GM12873 (cell line): ENCODE measurements at regions not wholly inside any gene's neighbourhood (a gene's known extent, or its start where the extent isn't known, plus 50 kb on each side); places are given as distances from the start of the nearest gene placed in this dataset.

Experiments
- CTCF ChIP-seq: IDR thresholded peaks from 2 replicates; pipeline ENCODE4 v1.5.1; 2012; ENCODE audit warnings: low read depth, mild to moderate bottlenecking, moderate library complexity, low read length, control low read depth; ENCODE audit not compliant: insufficient read depth; ENCODE audit errors: missing control alignments

- no peak for TF ChIP-seq CTCF
Measured at GRCh38 chr4:128362760-128363159, 75.1 kb upstream of the PGRMC2 start.

DNA sequence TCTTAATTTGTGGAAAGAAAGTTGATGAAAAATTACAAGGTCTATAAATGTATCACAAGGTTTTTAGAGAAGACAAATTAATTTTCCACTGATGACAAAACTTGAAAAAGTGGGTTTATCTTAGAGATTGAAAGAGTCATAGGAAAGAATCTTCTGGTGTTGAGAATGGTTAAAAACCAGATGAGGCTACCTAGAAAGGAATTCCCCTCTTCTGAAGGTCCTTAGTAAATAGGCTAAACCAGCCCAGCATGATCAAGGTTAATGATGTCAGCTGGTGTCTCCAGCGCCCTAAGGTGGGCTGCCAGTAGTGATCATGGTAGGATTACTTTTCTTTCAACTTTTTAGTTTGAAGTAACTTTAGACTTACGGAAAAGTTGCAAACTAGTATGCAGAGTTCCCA lies 71.8 kb upstream of the PGRMC2 start:
- no peak for TF ChIP-seq CTCF

DNA sequence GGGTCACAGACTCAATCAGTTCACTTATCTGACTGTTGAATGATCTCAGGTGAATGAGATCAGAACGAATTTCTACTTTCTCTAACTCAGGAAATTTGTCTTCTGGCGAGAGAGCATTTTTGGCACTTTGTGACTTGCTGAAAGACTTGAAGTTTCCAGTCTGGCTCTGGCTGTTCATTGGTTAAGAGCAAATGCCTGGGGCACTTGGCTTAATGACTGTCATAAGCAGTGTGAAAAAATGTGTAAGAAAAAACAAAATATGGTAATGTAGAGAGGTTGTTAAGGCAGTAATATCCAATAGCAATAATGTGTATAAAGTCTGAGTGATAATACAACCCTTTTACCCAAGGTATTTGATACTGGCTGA lies 71.3 kb upstream of the PGRMC2 start:
- TF ChIP-seq CTCF = no peak

GRCh38 chr4:128358231-128358912 lies 70.8 kb upstream of the PGRMC2 start:
- TF ChIP-seq CTCF = no peak

DNA sequence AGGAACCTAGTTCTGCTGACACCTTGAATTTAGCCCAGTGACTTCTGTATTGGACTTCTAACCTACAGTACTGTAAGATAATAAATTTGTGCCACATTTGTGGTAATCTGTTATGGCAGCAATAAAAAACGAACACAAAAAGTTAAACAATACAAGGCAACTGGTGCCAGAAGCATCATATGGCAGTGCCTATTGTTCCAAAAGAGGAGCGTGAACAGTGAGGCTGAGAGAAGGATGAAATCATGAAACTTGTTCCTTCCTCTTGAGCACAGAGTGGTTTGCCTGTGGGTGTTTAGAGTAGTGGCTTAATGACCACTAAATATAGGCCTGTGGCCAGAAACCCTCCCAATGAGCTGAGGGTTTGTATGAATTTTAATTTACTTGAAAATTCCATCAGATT lies 69.7 kb upstream of the PGRMC2 start:
- TF ChIP-seq CTCF = no peak

DNA sequence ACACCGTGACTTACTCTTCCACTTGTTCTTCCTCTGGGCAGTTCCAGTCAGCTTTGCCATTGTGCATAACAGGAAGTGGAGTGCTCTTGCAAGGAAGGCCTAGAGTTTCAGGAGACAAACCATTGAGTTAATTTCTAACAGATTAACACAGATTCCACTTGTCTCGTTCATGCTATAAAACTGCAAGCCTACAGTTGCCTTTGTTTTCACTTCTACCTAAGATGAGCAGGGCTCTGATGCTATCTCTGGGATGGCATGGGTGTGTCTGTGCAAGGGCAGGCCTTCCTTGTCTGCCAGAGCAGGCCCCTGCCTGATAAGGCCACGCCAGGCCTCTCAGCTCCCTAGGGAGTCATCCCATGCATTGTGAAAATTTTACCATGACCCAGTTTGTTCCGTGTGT lies 67.7 kb upstream of the PGRMC2 start:
- no peak for TF ChIP-seq CTCF

DNA sequence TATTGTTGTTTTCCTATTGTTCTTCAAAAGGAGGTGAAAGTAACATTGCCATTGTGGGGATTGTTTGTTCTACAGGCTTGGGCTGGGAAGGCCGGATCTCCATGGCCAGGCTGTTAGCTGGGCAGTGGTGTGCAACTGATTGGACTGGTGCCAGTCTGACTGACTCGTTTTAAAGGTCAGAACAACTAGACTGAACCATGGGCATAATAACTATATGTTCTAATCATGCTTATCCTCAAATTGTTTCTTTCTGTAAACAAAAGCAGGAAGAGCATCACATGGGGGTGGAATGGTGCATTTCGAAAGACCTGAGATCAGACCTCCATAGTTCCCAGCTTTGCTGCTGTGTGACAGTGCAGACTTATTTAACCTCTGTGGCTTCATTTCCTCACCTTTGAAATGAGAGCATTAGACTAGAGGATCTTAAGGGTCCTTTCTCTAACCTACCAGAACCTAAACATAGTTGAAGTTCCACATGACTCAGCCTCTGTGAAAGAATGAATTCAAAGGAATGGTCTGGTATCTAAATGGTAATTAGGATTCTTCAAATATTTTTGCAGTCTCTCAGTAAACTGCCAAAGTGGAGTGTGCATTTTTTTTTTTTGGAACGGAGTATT lies 66.7 kb upstream of the PGRMC2 start:
- TF ChIP-seq CTCF = no peak
